Astrocyte (in vitro differentiated cells and primary cell): ENCODE measurements at regions not wholly inside any gene's neighbourhood (a gene's known extent, or its start where the extent isn't known, plus 50 kb on each side); places are given as distances from the start of the nearest gene placed in this dataset.

ENCODE experiments used
- DNase-seq: peaks from one replicate; pipeline ENCODE4 v3.0.0-alpha.2; 2010; ENCODE audit warnings: low read depth
- FAIRE-seq: peaks from 2 replicates; lab custom pipeline; 2011; peaks lifted over from hg19 to GRCh38; lab: Jason Lieb, UNC
- H2AFZ ChIP-seq: 2 replicates; pipeline ENCODE4 v1.6.0; 2012; ENCODE audit warnings: low read depth, low read length, inconsistent platforms
- H3K27ac ChIP-seq: 2 replicates; pipeline ENCODE4 v1.5.1; 2011; ENCODE audit warnings: low read depth, low read length, inconsistent platforms
- H3K27me3 ChIP-seq: 2 replicates; pipeline ENCODE4 v1.6.0; 2011; ENCODE audit warnings: low read length, inconsistent platforms; ENCODE audit not compliant: insufficient read depth
- H3K36me3 ChIP-seq: 2 replicates; pipeline ENCODE4 v1.5.1; 2011; ENCODE audit warnings: low read length, inconsistent platforms; ENCODE audit not compliant: insufficient read depth
- H3K4me1 ChIP-seq: 2 replicates; pipeline ENCODE4 v1.5.1; 2011; ENCODE audit warnings: low read length, inconsistent platforms; ENCODE audit not compliant: insufficient read depth
- H3K4me2 ChIP-seq: 2 replicates; pipeline ENCODE4 v1.6.0; 2012; ENCODE audit warnings: low read length, inconsistent platforms
- H3K4me3 ChIP-seq: 2 replicates; pipeline ENCODE4 v1.5.1; 2011; ENCODE audit warnings: low read depth, mild to moderate bottlenecking, low read length, inconsistent platforms; ENCODE audit not compliant: insufficient read depth
- H3K79me2 ChIP-seq: 2 replicates; pipeline ENCODE4 v1.6.0; 2012; ENCODE audit warnings: mild to moderate bottlenecking, low read length, inconsistent platforms; ENCODE audit not compliant: insufficient read depth
- H3K9ac ChIP-seq: 2 replicates; pipeline ENCODE4 v1.6.0; 2012; ENCODE audit warnings: mild to moderate bottlenecking, low read length, inconsistent platforms
- H3K9me3 ChIP-seq: 2 replicates; pipeline ENCODE4 v1.5.1; 2012; ENCODE audit warnings: low read depth, mild to moderate bottlenecking, low read length, inconsistent platforms; ENCODE audit not compliant: insufficient read depth
- H4K20me1 ChIP-seq: 2 replicates; pipeline ENCODE4 v1.6.0; 2012; ENCODE audit warnings: low read length, inconsistent platforms; ENCODE audit not compliant: insufficient read depth
- H3K27ac Mint-ChIP-seq: one replicate; pipeline ENCODE4 v1.8.0; 2021; ENCODE audit warnings: mild to moderate bottlenecking, mixed read lengths; ENCODE audit not compliant: unreplicated experiment
- H3K27me3 Mint-ChIP-seq: one replicate; pipeline ENCODE4 v1.8.0; 2021; ENCODE audit warnings: low read depth, mixed read lengths; ENCODE audit not compliant: unreplicated experiment
- H3K36me3 Mint-ChIP-seq: one replicate; pipeline ENCODE4 v1.8.0; 2021; ENCODE audit warnings: low read depth, mixed read lengths; ENCODE audit not compliant: unreplicated experiment
- H3K4me1 Mint-ChIP-seq: one replicate; pipeline ENCODE4 v1.8.0; 2021; ENCODE audit warnings: low read depth, mixed read lengths; ENCODE audit not compliant: unreplicated experiment
- H3K4me3 Mint-ChIP-seq: one replicate; pipeline ENCODE4 v1.8.0; 2021; ENCODE audit warnings: mild to moderate bottlenecking, moderate library complexity, mixed read lengths; ENCODE audit not compliant: unreplicated experiment
- H3K9me3 Mint-ChIP-seq: one replicate; pipeline ENCODE4 v1.8.0; 2021; ENCODE audit warnings: mild to moderate bottlenecking, mixed read lengths; ENCODE audit not compliant: unreplicated experiment
- CTCF ChIP-seq: IDR thresholded peaks from 2 replicates; pipeline ENCODE4 v1.5.1; 2011; ENCODE audit warnings: low read depth, mild to moderate bottlenecking, inconsistent platforms, low read length, moderate library complexity; ENCODE audit not compliant: insufficient read depth
- EZH2 ChIP-seq: IDR thresholded peaks from 2 replicates; pipeline ENCODE4 v1.6.1; 2012; ENCODE audit warnings: mild to moderate bottlenecking, low read length, inconsistent platforms; ENCODE audit not compliant: insufficient read depth

DNA sequence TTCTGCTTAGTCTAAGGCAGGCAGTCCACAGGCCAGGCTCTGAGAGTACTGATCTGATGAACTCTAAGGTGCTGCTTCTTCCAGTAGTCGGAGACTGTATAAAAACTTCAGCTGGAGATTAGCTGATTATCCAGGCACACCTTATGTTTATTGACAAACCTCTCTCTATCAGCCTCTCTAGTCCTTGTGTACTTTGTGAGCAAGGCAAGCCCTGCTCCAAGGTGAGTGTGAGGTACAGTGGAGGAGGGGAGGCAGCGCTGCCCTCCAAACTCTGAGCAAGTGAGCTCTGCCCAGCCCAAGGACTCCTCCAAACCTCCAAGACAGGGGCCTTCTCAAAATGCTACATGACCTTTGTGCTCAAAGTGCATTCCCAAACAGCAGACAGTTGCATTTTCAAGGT lies 95.9 kb upstream of the CDKN3 start:
- H3K4me3 ChIP-seq, result no peak overlapping the region
- TF ChIP-seq EZH2 (no peak), CTCF (no peak)
- no peak for FAIRE-seq

DNA sequence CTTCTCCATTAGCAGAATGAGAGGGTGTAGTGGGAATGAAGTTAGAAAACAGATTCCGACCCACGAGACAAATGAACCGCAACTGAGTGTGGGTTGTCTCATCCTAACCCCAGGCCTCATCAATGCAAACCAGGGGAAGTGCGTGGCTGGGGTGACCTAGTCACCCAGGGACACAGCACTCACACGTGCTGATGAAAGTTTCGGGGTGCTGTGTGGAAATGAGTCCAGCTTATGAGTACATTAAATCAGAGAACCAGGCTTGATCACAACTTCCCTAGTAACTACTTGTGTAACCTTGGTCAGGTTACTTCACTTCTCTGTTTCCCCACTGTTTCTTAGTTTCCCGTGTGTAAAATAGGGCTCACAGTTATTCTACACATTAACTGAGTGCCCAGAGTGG lies 95.4 kb upstream of the CDKN3 start:
- Mint-ChIP-seq H3K27me3 (peaks cover 24% of the 10 kb centered on the region), H3K4me3 (no peak overlapping the region), H3K9me3 (peaks cover 9% of the 10 kb centered on the region), H3K27ac (no peak overlapping the region), H3K4me1 (peaks cover 13% of the 10 kb centered on the region), H3K36me3 (no peaks in the 10 kb centered on the region)
- no peaks in the 10 kb centered on the region for H3K79me2 ChIP-seq
- no peaks in the 10 kb centered on the region for H3K9me3 ChIP-seq
- no peak overlapping the region for H3K9ac ChIP-seq
- H3K27ac ChIP-seq, result no peak overlapping the region
- no peak overlapping the region for H3K4me3 ChIP-seq
- no peaks in the 10 kb centered on the region for H3K36me3 ChIP-seq
- no peak overlapping the region for H3K4me2 ChIP-seq
- DNase-seq, result no peak
- FAIRE-seq, result no peak
- no peaks in the 10 kb centered on the region for H3K4me1 ChIP-seq
- no peak overlapping the region for H2AFZ ChIP-seq
- no peak for TF ChIP-seq EZH2
- TF ChIP-seq CTCF, result no peak
- H3K27me3 ChIP-seq, result no peaks in the 10 kb centered on the region
- H4K20me1 ChIP-seq, result no peaks in the 10 kb centered on the region

More for the DNA sequence above, 95.9 kb upstream of the CDKN3 start:
- Histone ChIP-seq H3K27ac (no peak overlapping the region), H2AFZ (no peak overlapping the region), H3K9ac (no peak overlapping the region), H3K4me1 (no peaks in the 10 kb centered on the region), H3K9me3 (no peaks in the 10 kb centered on the region), H4K20me1 (no peaks in the 10 kb centered on the region), H3K4me2 (no peak overlapping the region), H3K36me3 (no peaks in the 10 kb centered on the region), H3K27me3 (no peaks in the 10 kb centered on the region), H3K79me2 (no peaks in the 10 kb centered on the region)
- peaks cover 13% of the 10 kb centered on the region for H3K4me1 Mint-ChIP-seq
- no peak overlapping the region for H3K4me3 Mint-ChIP-seq
- H3K27ac Mint-ChIP-seq, result no peak overlapping the region
- H3K36me3 Mint-ChIP-seq, result no peaks in the 10 kb centered on the region
- peaks cover 9% of the 10 kb centered on the region for H3K9me3 Mint-ChIP-seq
- H3K27me3 Mint-ChIP-seq, result peaks cover 24% of the 10 kb centered on the region
- no peak for DNase-seq

GRCh38 chr14:54306806-54307205 lies 90.0 kb upstream of the CDKN3 start:
- H3K27ac Mint-ChIP-seq, result no peak overlapping the region

More at GRCh38 chr14:54306806-54307205, 90.0 kb upstream of the CDKN3 start:
- no peak overlapping the region for H3K9ac ChIP-seq
- TF ChIP-seq EZH2, result no peak
- TF ChIP-seq CTCF, result no peak
- peaks cover 15% of the 10 kb centered on the region for H3K9me3 Mint-ChIP-seq
- H3K4me3 Mint-ChIP-seq, result no peak overlapping the region
- no peaks in the 10 kb centered on the region for H3K36me3 Mint-ChIP-seq
- peaks cover 9% of the 10 kb centered on the region for H3K4me1 ChIP-seq
- H3K4me1 Mint-ChIP-seq, result peaks cover 10% of the 10 kb centered on the region
- no peaks in the 10 kb centered on the region for H4K20me1 ChIP-seq
- no peak for FAIRE-seq
- no peak for DNase-seq
- no peaks in the 10 kb centered on the region for H3K9me3 ChIP-seq
- no peaks in the 10 kb centered on the region for H3K36me3 ChIP-seq
- H3K27me3 ChIP-seq, result no peaks in the 10 kb centered on the region
- no peak overlapping the region for H2AFZ ChIP-seq
- H3K4me3 ChIP-seq, result no peak overlapping the region
- no peaks in the 10 kb centered on the region for H3K79me2 ChIP-seq
- H3K27ac ChIP-seq, result no peak overlapping the region
- H3K27me3 Mint-ChIP-seq, result peaks cover 23% of the 10 kb centered on the region
- H3K4me2 ChIP-seq, result no peak overlapping the region
